RWPE2 (cell line): ENCODE measurements at regions not wholly inside any gene's neighbourhood (a gene's known extent, or its start where the extent isn't known, plus 50 kb on each side); places are given as distances from the start of the nearest gene placed in this dataset.
"Not testable (repeated sequence)": the region's sequence is repeated elsewhere in the genome, so short reads cannot be mapped to it uniquely, and the experiment has no call there.

Experiments used
- ATAC-seq: fragments of 200-7000 bp; cut with Tn5 transposase; 3 replicates; pipeline ENCODE4 v1.9.1; 2021; ENCODE audit warnings: low read depth
- DNase-seq: peaks from one replicate; pipeline ENCODE4 v3.0.0-alpha.2; 2020; ENCODE audit warnings: low spot score
- H3K27ac ChIP-seq: fragments of 450-650 bp; 2 replicates; pipeline ENCODE4 v1.5.1; 2017; ENCODE audit warnings: mild to moderate bottlenecking; ENCODE audit not compliant: poor library complexity, severe bottlenecking
- H3K27me3 ChIP-seq: fragments of 250-450 bp; sonication (Bioruptor Pico); 2 replicates; pipeline ENCODE4 v1.5.1; 2021; ENCODE audit warnings: mild to moderate bottlenecking, moderate library complexity; ENCODE audit not compliant: insufficient read depth, poor library complexity, severe bottlenecking
- H3K36me3 ChIP-seq: fragments of 250-450 bp; sonication (Bioruptor Pico); 2 replicates; pipeline ENCODE4 v1.5.1; 2020; ENCODE audit warnings: low read depth, mild to moderate bottlenecking, moderate library complexity
- H3K4me1 ChIP-seq: fragments of 250-450 bp; sonication (Bioruptor Pico); 2 replicates; pipeline ENCODE4 v1.5.1; 2021; ENCODE audit warnings: mild to moderate bottlenecking, moderate library complexity; ENCODE audit not compliant: insufficient read depth, poor library complexity, severe bottlenecking
- H3K4me3 ChIP-seq: fragments of 250-450 bp; sonication (Bioruptor Pico); 2 replicates; pipeline ENCODE4 v1.5.1; 2021; ENCODE audit warnings: mild to moderate bottlenecking, moderate library complexity; ENCODE audit not compliant: severe bottlenecking
- H3K9me3 ChIP-seq: fragments of 250-450 bp; sonication (Bioruptor Pico); 2 replicates; pipeline ENCODE4 v1.5.1; 2021; ENCODE audit warnings: mild to moderate bottlenecking, moderate library complexity; ENCODE audit not compliant: severe bottlenecking
- TF ChIP-seq, protein P1 (sequence below): fragments of 450-650 bp; IDR thresholded peaks from one replicate; pipeline ENCODE4 v1.5.1; 2017; ENCODE audit warnings: mild to moderate bottlenecking, moderate library complexity; ENCODE audit not compliant: poor library complexity, severe bottlenecking

DNA sequence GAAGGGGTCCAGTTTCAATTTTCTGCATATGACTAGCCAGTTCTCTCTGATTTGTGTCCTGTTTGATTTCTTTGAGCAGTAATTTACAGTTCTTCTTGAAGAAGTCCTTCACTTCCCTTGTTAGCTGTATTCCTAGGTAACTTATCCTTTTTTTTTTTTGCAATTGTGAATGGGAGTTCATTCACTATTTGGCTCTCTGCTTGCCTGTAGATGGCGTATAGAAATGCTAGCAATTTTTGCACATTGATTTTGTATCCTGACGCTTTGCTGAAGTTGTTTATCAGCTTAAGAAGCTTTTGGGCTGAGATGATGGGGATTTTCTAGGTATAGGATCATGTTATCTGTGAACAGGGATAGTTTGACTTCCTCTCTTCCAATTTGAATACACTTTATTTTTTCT, 77.6 kb upstream of the NID2 start:
- ATAC-seq (no peak), DNase-seq (no peak)
- H3K4me1 ChIP-seq: no peaks in the 10 kb centered on the region
- H3K27ac ChIP-seq: no peak overlapping the region
- TF ChIP-seq, protein P1, sequence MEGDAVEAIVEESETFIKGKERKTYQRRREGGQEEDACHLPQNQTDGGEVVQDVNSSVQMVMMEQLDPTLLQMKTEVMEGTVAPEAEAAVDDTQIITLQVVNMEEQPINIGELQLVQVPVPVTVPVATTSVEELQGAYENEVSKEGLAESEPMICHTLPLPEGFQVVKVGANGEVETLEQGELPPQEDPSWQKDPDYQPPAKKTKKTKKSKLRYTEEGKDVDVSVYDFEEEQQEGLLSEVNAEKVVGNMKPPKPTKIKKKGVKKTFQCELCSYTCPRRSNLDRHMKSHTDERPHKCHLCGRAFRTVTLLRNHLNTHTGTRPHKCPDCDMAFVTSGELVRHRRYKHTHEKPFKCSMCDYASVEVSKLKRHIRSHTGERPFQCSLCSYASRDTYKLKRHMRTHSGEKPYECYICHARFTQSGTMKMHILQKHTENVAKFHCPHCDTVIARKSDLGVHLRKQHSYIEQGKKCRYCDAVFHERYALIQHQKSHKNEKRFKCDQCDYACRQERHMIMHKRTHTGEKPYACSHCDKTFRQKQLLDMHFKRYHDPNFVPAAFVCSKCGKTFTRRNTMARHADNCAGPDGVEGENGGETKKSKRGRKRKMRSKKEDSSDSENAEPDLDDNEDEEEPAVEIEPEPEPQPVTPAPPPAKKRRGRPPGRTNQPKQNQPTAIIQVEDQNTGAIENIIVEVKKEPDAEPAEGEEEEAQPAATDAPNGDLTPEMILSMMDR: peak; percentile 66
- H3K9me3 ChIP-seq: no peaks in the 10 kb centered on the region
- no peak overlapping the region for H3K4me3 ChIP-seq
- H3K36me3 ChIP-seq: no peaks in the 10 kb centered on the region
- peaks cover 9% of the 10 kb centered on the region for H3K27me3 ChIP-seq

DNA sequence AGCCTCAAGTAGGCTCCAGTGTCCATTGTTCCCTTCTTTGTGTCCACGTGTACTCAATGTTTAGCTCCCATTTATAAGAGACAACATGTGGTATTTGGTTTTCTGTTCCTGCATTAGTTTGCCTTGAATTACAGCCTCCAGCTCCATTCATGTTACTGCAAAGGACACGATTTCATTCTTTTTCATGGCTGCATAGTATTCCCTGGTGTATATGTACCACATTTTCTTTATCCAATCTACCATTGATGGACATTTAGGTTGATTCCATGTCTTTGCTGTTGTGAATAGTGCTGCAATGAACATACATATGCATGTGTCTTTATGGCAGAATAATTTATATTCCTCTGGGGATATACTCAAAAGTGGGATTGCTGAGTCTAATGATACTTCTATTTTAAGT, 75.2 kb upstream of the NID2 start:
- H3K36me3 ChIP-seq, H3K27ac ChIP-seq, H3K4me3 ChIP-seq, H3K9me3 ChIP-seq, DNase-seq, H3K4me1 ChIP-seq, H3K27me3 ChIP-seq, ATAC-seq: not testable (repeated sequence)

DNA sequence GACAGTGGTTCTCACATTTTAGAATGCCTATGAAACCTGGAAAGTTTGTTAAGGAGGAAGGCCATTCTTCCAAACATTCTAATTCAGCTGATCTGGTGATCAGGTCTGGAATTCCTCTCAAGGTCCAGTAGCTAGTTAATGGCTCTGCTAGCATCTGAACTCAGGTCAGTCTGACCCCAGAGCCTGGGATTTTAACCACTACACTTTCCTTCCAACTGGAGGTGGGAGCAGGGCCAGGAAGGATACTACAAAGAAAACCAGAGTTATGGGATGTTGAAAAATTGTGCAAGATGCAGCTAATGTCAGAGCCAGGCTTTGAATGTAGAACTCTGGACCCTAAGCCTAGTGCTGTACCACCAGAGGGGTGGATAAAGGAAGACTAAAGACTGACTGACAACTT, 73.6 kb upstream of the NID2 start:
- DNase-seq: no peak
- no peak overlapping the region for H3K4me3 ChIP-seq
- H3K9me3 ChIP-seq: no peaks in the 10 kb centered on the region
- TF ChIP-seq, protein P1: no peak
- no peak for ATAC-seq
- H3K27me3 ChIP-seq: no peaks in the 10 kb centered on the region
- H3K27ac ChIP-seq: no peak overlapping the region
- no peaks in the 10 kb centered on the region for H3K36me3 ChIP-seq
- no peaks in the 10 kb centered on the region for H3K4me1 ChIP-seq

DNA sequence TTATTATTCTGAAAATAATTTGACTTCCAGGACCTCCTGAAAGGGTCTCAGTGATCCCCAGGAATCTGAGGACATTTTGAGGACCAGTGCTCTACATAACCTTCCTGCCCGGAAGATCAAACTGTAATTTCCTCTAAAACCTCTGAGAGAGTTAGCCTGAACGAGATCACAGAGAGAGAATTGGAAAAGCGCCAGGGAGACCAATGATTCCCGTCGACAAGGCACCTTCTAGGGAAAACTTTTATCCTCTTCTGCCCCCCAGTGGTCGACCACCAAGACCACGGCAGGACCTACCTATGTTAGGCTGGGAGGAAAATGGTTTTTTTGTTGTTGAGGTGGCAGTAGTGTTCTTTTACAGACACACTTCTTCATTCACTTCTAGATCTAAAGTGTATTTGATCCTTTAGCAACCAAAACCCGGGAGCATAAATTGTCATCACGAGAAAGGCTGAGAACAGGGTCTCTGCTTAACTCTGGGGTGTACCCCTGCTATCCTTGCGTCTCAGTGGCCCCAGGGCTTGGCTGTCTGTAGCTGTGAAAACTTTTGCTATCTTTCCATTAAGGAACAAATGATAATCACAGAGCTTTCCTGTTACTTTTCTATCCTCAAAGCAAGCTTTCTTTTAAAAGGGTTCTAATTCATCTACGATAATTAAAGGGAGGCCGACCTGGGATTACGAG, 62.9 kb upstream of the NID2 start:
- TF ChIP-seq, protein P1: peak; percentile 88
- ATAC-seq: peak; percentile 96

DNA sequence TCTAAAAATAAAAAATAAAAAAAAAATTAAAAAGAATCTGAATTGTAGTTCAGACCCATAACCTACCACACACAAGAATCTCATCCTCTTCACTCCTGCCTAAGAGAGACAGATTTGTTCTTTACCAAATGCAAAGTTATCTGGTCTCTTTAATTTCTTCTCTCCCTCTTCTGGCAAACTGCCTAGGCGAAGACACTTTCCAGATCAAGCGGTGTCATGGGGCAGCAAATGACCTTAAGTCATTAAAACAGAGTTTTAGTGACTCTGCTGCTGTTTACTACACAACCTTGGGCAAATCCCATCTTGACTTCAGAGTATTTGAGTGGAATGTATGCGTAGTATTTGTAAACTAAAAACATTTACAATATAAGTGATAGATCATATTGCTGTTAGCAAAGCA, 60.9 kb upstream of the NID2 start:
- no peaks in the 10 kb centered on the region for H3K27me3 ChIP-seq
- peaks cover 8% of the 10 kb centered on the region for H3K4me1 ChIP-seq
- no peak for ATAC-seq
- H3K4me3 ChIP-seq: no peak overlapping the region
- peaks cover 2% of the 10 kb centered on the region for H3K9me3 ChIP-seq
- H3K27ac ChIP-seq: no peak overlapping the region
- DNase-seq: no peak
- no peaks in the 10 kb centered on the region for H3K36me3 ChIP-seq
- TF ChIP-seq, protein P1: no peak

More for the DNA sequence above, 62.9 kb upstream of the NID2 start:
- no peaks in the 10 kb centered on the region for H3K27me3 ChIP-seq
- no peak for DNase-seq
- no peaks in the 10 kb centered on the region for H3K4me1 ChIP-seq
- H3K9me3 ChIP-seq: peaks cover 8% of the 10 kb centered on the region
- no peaks in the 10 kb centered on the region for H3K36me3 ChIP-seq
- no peak overlapping the region for H3K4me3 ChIP-seq
- H3K27ac ChIP-seq: no peak overlapping the region
